ENCODE measurements at regions not wholly inside any gene's neighbourhood (a gene's known extent, or its start where the extent isn't known, plus 50 kb on each side); places are given as distances from the start of the nearest gene placed in this dataset.

GRCh38 chr11:34783816-34784317 lies 132.3 kb downstream of the APIP start (continued):
- TF ChIP-seq, protein P1, sequence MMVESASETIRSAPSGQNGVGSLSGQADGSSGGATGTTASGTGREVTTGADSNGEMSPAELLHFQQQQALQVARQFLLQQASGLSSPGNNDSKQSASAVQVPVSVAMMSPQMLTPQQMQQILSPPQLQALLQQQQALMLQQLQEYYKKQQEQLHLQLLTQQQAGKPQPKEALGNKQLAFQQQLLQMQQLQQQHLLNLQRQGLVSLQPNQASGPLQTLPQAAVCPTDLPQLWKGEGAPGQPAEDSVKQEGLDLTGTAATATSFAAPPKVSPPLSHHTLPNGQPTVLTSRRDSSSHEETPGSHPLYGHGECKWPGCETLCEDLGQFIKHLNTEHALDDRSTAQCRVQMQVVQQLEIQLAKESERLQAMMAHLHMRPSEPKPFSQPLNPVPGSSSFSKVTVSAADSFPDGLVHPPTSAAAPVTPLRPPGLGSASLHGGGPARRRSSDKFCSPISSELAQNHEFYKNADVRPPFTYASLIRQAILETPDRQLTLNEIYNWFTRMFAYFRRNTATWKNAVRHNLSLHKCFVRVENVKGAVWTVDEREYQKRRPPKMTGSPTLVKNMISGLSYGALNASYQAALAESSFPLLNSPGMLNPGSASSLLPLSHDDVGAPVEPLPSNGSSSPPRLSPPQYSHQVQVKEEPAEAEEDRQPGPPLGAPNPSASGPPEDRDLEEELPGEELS (CRISPR knock-in tag; IDR thresholded peaks at IDR 0.05): peak; percentile 80
- TF ChIP-seq GLI4 (CRISPR knock-in tag; IDR thresholded peaks at IDR 0.05; ENCODE audit: borderline replicate concordance) (no peak), WIZ (CRISPR knock-in tag; IDR thresholded peaks at IDR 0.05) (no peak), HDAC2 (CRISPR knock-in tag; IDR thresholded peaks at IDR 0.05) (peak; percentile 65; the same call in 1 of the 2 replicates), ZNF850 (CRISPR knock-in tag; conservative IDR thresholded peaks at IDR 0.05) (no peak), JUNB (CRISPR knock-in tag; IDR thresholded peaks at IDR 0.05; ENCODE audit: borderline replicate concordance) (peak; percentile 73), TRIM24 (CRISPR knock-in tag; IDR thresholded peaks at IDR 0.05) (no peak), SP5 (CRISPR knock-in tag; IDR thresholded peaks at IDR 0.05; ENCODE audit: borderline replicate concordance, low read depth) (0 out of 2 replicates have a peak, but pooled peaks have one; percentile 11), ZNF331 (CRISPR knock-in tag; IDR thresholded peaks at IDR 0.05) (peak; percentile 67), PHB2 (IDR thresholded peaks at IDR 0.05; ENCODE audit: partially characterized antibody) (no peak), SMAD1 (CRISPR knock-in tag; IDR thresholded peaks at IDR 0.05; ENCODE audit: borderline replicate concordance, low read depth) (no peak), HMG20B (CRISPR knock-in tag; conservative IDR thresholded peaks at IDR 0.05) (0 out of 2 replicates have a peak, but pooled peaks have one; percentile 43), CREB1 (IDR thresholded peaks at IDR 0.05) (no peak), CREB1 (CRISPR knock-in tag; IDR thresholded peaks at IDR 0.05) (peak; percentile 47; the same call in 1 of the 2 replicates), BORCS8-MEF2B (CRISPR knock-in tag; IDR thresholded peaks at IDR 0.05) (0 out of 2 replicates have a peak, but pooled peaks have one; percentile 59), NR2F2 (IDR thresholded peaks at IDR 0.05; ENCODE audit: borderline replicate concordance, low read depth) (peak; percentile 79; the same call in 1 of the 2 replicates), ZNF124 (CRISPR knock-in tag; IDR thresholded peaks at IDR 0.05) (0 out of 2 replicates have a peak, but pooled peaks have one; percentile 18), ZNF800 (CRISPR knock-in tag; IDR thresholded peaks at IDR 0.05) (no peak), TARDBP (CRISPR knock-in tag; IDR thresholded peaks at IDR 0.05) (peak; percentile 88), MEIS1 (CRISPR knock-in tag; IDR thresholded peaks at IDR 0.05; ENCODE audit: borderline replicate concordance) (0 out of 2 replicates have a peak, but pooled peaks have one; percentile 37), PCBP2 (optimal IDR thresholded peaks at IDR 0.05; ENCODE audit: low read depth, low read length, poor library complexity, severe bottlenecking) (no peak), ZFP37 (CRISPR knock-in tag; IDR thresholded peaks at IDR 0.05; ENCODE audit: borderline replicate concordance) (no peak), KAT8 (CRISPR knock-in tag; IDR thresholded peaks at IDR 0.05) (peak; percentile 51; the same call in 1 of the 2 replicates), MAFG (CRISPR knock-in tag; IDR thresholded peaks at IDR 0.05) (no peak)
- TF ChIP-seq, protein P2, sequence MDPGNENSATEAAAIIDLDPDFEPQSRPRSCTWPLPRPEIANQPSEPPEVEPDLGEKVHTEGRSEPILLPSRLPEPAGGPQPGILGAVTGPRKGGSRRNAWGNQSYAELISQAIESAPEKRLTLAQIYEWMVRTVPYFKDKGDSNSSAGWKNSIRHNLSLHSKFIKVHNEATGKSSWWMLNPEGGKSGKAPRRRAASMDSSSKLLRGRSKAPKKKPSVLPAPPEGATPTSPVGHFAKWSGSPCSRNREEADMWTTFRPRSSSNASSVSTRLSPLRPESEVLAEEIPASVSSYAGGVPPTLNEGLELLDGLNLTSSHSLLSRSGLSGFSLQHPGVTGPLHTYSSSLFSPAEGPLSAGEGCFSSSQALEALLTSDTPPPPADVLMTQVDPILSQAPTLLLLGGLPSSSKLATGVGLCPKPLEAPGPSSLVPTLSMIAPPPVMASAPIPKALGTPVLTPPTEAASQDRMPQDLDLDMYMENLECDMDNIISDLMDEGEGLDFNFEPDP (CRISPR knock-in tag; conservative IDR thresholded peaks at IDR 0.05): 0 out of 2 replicates have a peak, but pooled peaks have one; percentile 1
- TF ChIP-seq, protein P3, sequence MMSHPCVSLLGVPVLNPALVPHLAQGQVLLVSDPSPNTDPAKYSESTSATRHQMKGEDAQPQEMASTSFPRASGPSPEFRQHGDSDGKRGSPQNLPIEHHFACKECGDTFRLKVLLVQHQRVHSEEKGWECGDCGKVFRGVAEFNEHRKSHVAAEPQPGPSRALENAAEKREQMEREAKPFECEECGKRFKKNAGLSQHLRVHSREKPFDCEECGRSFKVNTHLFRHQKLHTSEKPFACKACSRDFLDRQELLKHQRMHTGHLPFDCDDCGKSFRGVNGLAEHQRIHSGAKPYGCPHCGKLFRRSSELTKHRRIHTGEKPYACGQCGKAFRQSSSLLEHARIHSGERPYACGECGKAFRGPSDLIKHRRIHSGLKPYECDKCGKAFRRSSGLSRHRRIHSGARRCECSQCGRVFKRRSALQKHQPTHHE (CRISPR knock-in tag; IDR thresholded peaks at IDR 0.05; ENCODE audit: borderline replicate concordance): peak; percentile 54; the same call in 1 of the 2 replicates
